SK-N-SH (cell line): ENCODE measurements at regions not wholly inside any gene's neighbourhood (a gene's known extent, or its start where the extent isn't known, plus 50 kb on each side); places are given as distances from the start of the nearest gene placed in this dataset.

Source experiments
- CTCF ChIA-PET: fragments of 300-600, 350-600 bp; formaldehyde crosslinking; extraction: SDS; loops from one replicate; lab custom pipeline; 2021; lab: Yijun Ruan, JAX
- POLR2A ChIA-PET: fragments of 350-600 bp; sonication (Branson Sonifier 250); formaldehyde crosslinking; extraction: SDS; loops from one replicate; lab custom pipeline; 2020; ENCODE audit warnings: antibody characterized with exemption, inconsistent platforms; lab: Yijun Ruan, JAX
- DNase-seq: peaks from one replicate; pipeline ENCODE4 v3.0.0; 2012
- H2AFZ ChIP-seq: fragments of 200-600 bp; sonication (generic); 2 replicates; pipeline ENCODE4 v1.8.1; 2016; ENCODE audit warnings: antibody characterized with exemption, mild to moderate bottlenecking, low read depth
- H3F3A ChIP-seq: fragments of 200-600 bp; sonication (generic); replicated peaks from 2 replicates; pipeline ENCODE3; 2016; ENCODE audit warnings: antibody characterized with exemption, mild to moderate bottlenecking; ENCODE audit not compliant: insufficient read depth
- H3K27ac ChIP-seq, 2 experiments: fragments of 200-500 bp in 1 of 2; fragments of 200-600 bp in 1 of 2; sonication (Bioruptor generic) in 1 of 2; sonication (generic), shearing (Covaris generic) in 1 of 2; 2 replicates each; pipeline versions ENCODE4 v1.5.1 to v1.6.1; 2014 to 2016; ENCODE audit warnings: low read depth in 2 of 2, inconsistent platforms in 1 of 2, low read length in 1 of 2, mild to moderate bottlenecking in 1 of 2, mixed read lengths in 1 of 2
- H3K27me3 ChIP-seq: fragments of 200-600 bp; sonication (generic), shearing (Covaris generic); 2 replicates; pipeline ENCODE4 v1.6.1; 2016; ENCODE audit warnings: mixed run types; ENCODE audit not compliant: insufficient read depth
- H3K36me3 ChIP-seq, 2 experiments: fragments of 200-500 bp in 1 of 2; fragments of 200-600 bp in 1 of 2; sonication (Bioruptor generic) in 1 of 2; sonication (generic) in 1 of 2; replicated peaks in 1 of 2; 2 replicates each; pipeline versions ENCODE3 to v1.5.1; 2014 to 2016; ENCODE audit warnings: low read length in 1 of 2, mild to moderate bottlenecking in 1 of 2; ENCODE audit not compliant: insufficient read depth in 2 of 2, control insufficient read depth in 1 of 2
- H3K4me1 ChIP-seq, 2 experiments: fragments of 200-500 bp in 1 of 2; fragments of 200-600 bp in 1 of 2; sonication (Bioruptor generic) in 1 of 2; sonication (generic), shearing (Covaris generic) in 1 of 2; 2 replicates each; pipeline versions ENCODE4 v1.5.1 to v1.6.1; 2014 to 2016; ENCODE audit warnings: low read depth in 1 of 2, low read length in 1 of 2, mixed run types in 1 of 2; ENCODE audit not compliant: insufficient read depth in 2 of 2, control insufficient read depth in 1 of 2
- H3K4me2 ChIP-seq: fragments of 200-600 bp; sonication (generic), shearing (Covaris generic); 2 replicates; pipeline ENCODE4 v1.6.1; 2017; ENCODE audit warnings: mixed run types
- H3K4me3 ChIP-seq, 2 experiments: fragments of 200-500 bp in 1 of 2; fragments of 200-600 bp in 1 of 2; sonication (Bioruptor generic) in 1 of 2; sonication (generic), shearing (Covaris generic) in 1 of 2; 2 replicates each; pipeline versions ENCODE4 v1.5.1 to v1.8.1; 2014 to 2016; ENCODE audit warnings: low read depth in 2 of 2, inconsistent platforms in 1 of 2, low read length in 1 of 2, mild to moderate bottlenecking in 1 of 2, mixed read lengths in 1 of 2, moderate library complexity in 1 of 2
- H3K79me2 ChIP-seq: fragments of 200-600 bp; sonication (generic); 2 replicates; pipeline ENCODE4 v1.8.1; 2017; ENCODE audit warnings: mild to moderate bottlenecking; ENCODE audit not compliant: insufficient read depth
- H3K9ac ChIP-seq: fragments of 200-600 bp; sonication (generic); 2 replicates; pipeline ENCODE4 v1.6.1; 2017; ENCODE audit warnings: mixed run types
- H3K9me2 ChIP-seq: fragments of 200-600 bp; sonication (generic); 2 replicates; pipeline ENCODE4 v1.6.1; 2017; ENCODE audit warnings: mixed run types
- H3K9me3 ChIP-seq: fragments of 200-600 bp; sonication (generic); 2 replicates; pipeline ENCODE4 v1.6.1; 2017; ENCODE audit warnings: mixed run types, mild to moderate bottlenecking, moderate library complexity
- H4K20me1 ChIP-seq: fragments of 200-600 bp; sonication (generic); 2 replicates; pipeline ENCODE4 v1.6.1; 2017; ENCODE audit warnings: mild to moderate bottlenecking, mixed run types; ENCODE audit not compliant: insufficient read depth
- CHD2 ChIP-seq: fragments of 150-350 bp; IDR thresholded peaks from 2 replicates; pipeline ENCODE4 v1.6.1; 2018; ENCODE audit warnings: low read length; ENCODE audit not compliant: partially characterized antibody
- ELF1 ChIP-seq: IDR thresholded peaks from 2 replicates; pipeline ENCODE4 v1.4.0; 2012
- EP300 ChIP-seq, 2 experiments: IDR thresholded peaks; 2 replicates each; pipeline versions ENCODE4 v1.4.0 to v1.6.1; 2012; ENCODE audit warnings: borderline replicate concordance in 1 of 2, low read depth in 1 of 2, low read length in 1 of 2
- EZH2phosphoT487 ChIP-seq: fragments of 200-600 bp; sonication (generic); IDR thresholded peaks from 2 replicates; pipeline ENCODE4 v1.6.1; 2017; ENCODE audit warnings: low read depth, mixed run types, mild to moderate bottlenecking, antibody characterized with exemption, moderate library complexity, borderline replicate concordance
- FOSL2 ChIP-seq: IDR thresholded peaks from 2 replicates; pipeline ENCODE4 v1.4.0; 2012; ENCODE audit warnings: low read depth, mild to moderate bottlenecking, moderate library complexity, borderline replicate concordance
- FOXM1 ChIP-seq: IDR thresholded peaks from 2 replicates; pipeline ENCODE4 v1.4.0; 2012; ENCODE audit warnings: low read depth, mild to moderate bottlenecking
- GABPA ChIP-seq: IDR thresholded peaks from 2 replicates; pipeline ENCODE4 v1.4.0; 2012; ENCODE audit warnings: low read depth, mild to moderate bottlenecking
- GATA2 ChIP-seq: sonication (generic); formaldehyde crosslinking; IDR thresholded peaks from 2 replicates; pipeline ENCODE4 v1.5.0; 2020; ENCODE audit warnings: mild to moderate bottlenecking, missing genetic modification reagents
- IRF3 ChIP-seq: fragments of 150-350 bp; IDR thresholded peaks from 2 replicates; pipeline ENCODE4 v1.6.1; 2016; ENCODE audit warnings: mild to moderate bottlenecking, low read depth, low read length
- MEF2A ChIP-seq: IDR thresholded peaks from 2 replicates; pipeline ENCODE4 v1.4.0; 2012; ENCODE audit warnings: low read depth, borderline replicate concordance
- MXI1 ChIP-seq: IDR thresholded peaks from 2 replicates; pipeline ENCODE4 v1.6.1; 2012; ENCODE audit warnings: mild to moderate bottlenecking, low read depth, low read length, improper control_type of control experiment
- POLR2AphosphoS5 ChIP-seq: IDR thresholded peaks from 2 replicates; pipeline ENCODE4 v1.6.1; 2012; ENCODE audit warnings: low read depth, low read length
- RFX5 ChIP-seq: IDR thresholded peaks from 2 replicates; pipeline ENCODE4 v1.6.1; 2012; ENCODE audit warnings: mild to moderate bottlenecking, improper control_type of control experiment, low read length
- RXRA ChIP-seq: IDR thresholded peaks from 2 replicates; pipeline ENCODE4 v1.4.0; 2012; ENCODE audit warnings: low read depth, mild to moderate bottlenecking, borderline replicate concordance
- TAF1 ChIP-seq: IDR thresholded peaks from 2 replicates; pipeline ENCODE4 v1.6.1; 2012; ENCODE audit warnings: low read depth, mild to moderate bottlenecking, low read length, moderate library complexity, borderline replicate concordance
- TEAD4 ChIP-seq: IDR thresholded peaks from 2 replicates; pipeline ENCODE4 v1.4.0; 2012; ENCODE audit warnings: mild to moderate bottlenecking, borderline replicate concordance; ENCODE audit not compliant: insufficient read depth
- USF2 ChIP-seq: fragments of 150-350 bp; IDR thresholded peaks from 2 replicates; pipeline ENCODE4 v1.6.1; 2017; ENCODE audit warnings: antibody characterized with exemption, low read length, low read depth, borderline replicate concordance
- WGBS: methylation state at CpG from one replicate; pipeline ENCODE4 v1.1.6; 2017; ENCODE audit warnings: low lambda C conversion rate; 5-methylcytosine and 5-hydroxymethylcytosine counted together

GRCh38 chrX:123093792-123094191 lies 90.3 kb upstream of the GRIA3 start:
- H4K20me1 ChIP-seq, result no peaks in the 10 kb centered on the region
- WGBS, result 33% methylated on average over 2 of the region's 2 CpGs
- TF ChIP-seq GATA2 (CRISPR knock-in tag), result no peak
- no peak for TF ChIP-seq RXRA
- no peak for TF ChIP-seq MXI1
- TF ChIP-seq RFX5, result no peak
- TF ChIP-seq TAF1, result no peak
- no peak for TF ChIP-seq GABPA
- TF ChIP-seq FOXM1, result no peak
- DNase-seq, result no peak
- no peak overlapping the region for H3K27ac ChIP-seq
- H3K9ac ChIP-seq, result no peak overlapping the region
- H3K9me3 ChIP-seq, result no peaks in the 10 kb centered on the region
- no peaks in the 10 kb centered on the region for H3K79me2 ChIP-seq
- CTCF ChIA-PET, result interaction anchor here (0.8 kb wide), 1 partner anchor 14 kb away, joined by 3 read pairs; no protein-coding TSS in a partner anchor
- H3K4me1 ChIP-seq, result no peaks in the 10 kb centered on the region
- H3K4me3 ChIP-seq, result no peak overlapping the region
- H3K9me2 ChIP-seq, result no peaks in the 10 kb centered on the region
- no peaks in the 10 kb centered on the region for H3F3A ChIP-seq
- H3K27me3 ChIP-seq, result no peaks in the 10 kb centered on the region
- POLR2A ChIA-PET, result no interaction called here
- no peak overlapping the region for H3K4me2 ChIP-seq
- no peak overlapping the region for H2AFZ ChIP-seq
- H3K36me3 ChIP-seq, result no peaks in the 10 kb centered on the region

- H3F3A ChIP-seq, result no peaks in the 10 kb centered on the region
- no peaks in the 10 kb centered on the region for H3K4me1 ChIP-seq
- no peak overlapping the region for H2AFZ ChIP-seq
- H4K20me1 ChIP-seq, result no peaks in the 10 kb centered on the region
- ChIA-PET CTCF (no interaction called here), POLR2A (no interaction called here)
- H3K36me3 ChIP-seq, result no peaks in the 10 kb centered on the region
- 9% methylated on average over 4 of the region's 4 CpGs for WGBS
- H3K9me2 ChIP-seq, result no peaks in the 10 kb centered on the region
- H3K4me2 ChIP-seq, result no peak overlapping the region
- H3K27ac ChIP-seq, result no peak overlapping the region
- no peak overlapping the region for H3K9ac ChIP-seq
- no peaks in the 10 kb centered on the region for H3K9me3 ChIP-seq
- DNase-seq, result no peak
- TF ChIP-seq USF2 (no peak), CHD2 (no peak), RFX5 (no peak), EP300 (IDR thresholded peaks at IDR 0.05; ENCODE audit: borderline replicate concordance in 1 of 2, low read depth in 1 of 2, low read length in 1 of 2) (no peak), GABPA (no peak), FOXM1 (no peak), ELF1 (no peak), POLR2AphosphoS5 (no peak), MEF2A (no peak), RXRA (no peak), EZH2phosphoT487 (no peak), FOSL2 (no peak), IRF3 (no peak), TEAD4 (no peak)
- H3K4me3 ChIP-seq, result no peak overlapping the region
- H3K79me2 ChIP-seq, result no peaks in the 10 kb centered on the region
- no peaks in the 10 kb centered on the region for H3K27me3 ChIP-seq
These were observed 75.3 kb upstream of the GRIA3 start for GRCh38 chrX:123108513-123109427.
